Vagina (tissue), 2 donors: ENCODE measurements at regions not wholly inside any gene's neighbourhood (a gene's known extent, or its start where the extent isn't known, plus 50 kb on each side); places are given as distances from the start of the nearest gene placed in this dataset.

Source experiments
- POLR2A ChIP-seq, 2 donors: fragments of 450-650 bp; IDR thresholded peaks; one replicate each; pipeline ENCODE4 v1.6.1; 2017; ENCODE audit warnings: antibody characterized with exemption in 2 of 2, mild to moderate bottlenecking in 2 of 2, moderate library complexity in 2 of 2
- POLR2AphosphoS5 ChIP-seq, 2 donors: sonication (generic); formaldehyde crosslinking; IDR thresholded peaks; one replicate each; pipeline ENCODE4 v1.9.0; 2017; ENCODE audit warnings: antibody characterized with exemption in 2 of 2, mild to moderate bottlenecking in 2 of 2, low read depth in 1 of 2; ENCODE audit not compliant: insufficient read depth in 1 of 2
- TF ChIP-seq, protein P1 (sequence below), 3 experiments: fragments of 450-650 bp in 2 of 3; fragments of 200-600 bp in 1 of 3; sonication (generic) in 1 of 3; IDR thresholded peaks; one replicate each; pipeline ENCODE4 v1.5.1; 2017 to 2019; ENCODE audit warnings: antibody characterized with exemption in 3 of 3, mild to moderate bottlenecking in 2 of 3, moderate library complexity in 2 of 3

DNA sequence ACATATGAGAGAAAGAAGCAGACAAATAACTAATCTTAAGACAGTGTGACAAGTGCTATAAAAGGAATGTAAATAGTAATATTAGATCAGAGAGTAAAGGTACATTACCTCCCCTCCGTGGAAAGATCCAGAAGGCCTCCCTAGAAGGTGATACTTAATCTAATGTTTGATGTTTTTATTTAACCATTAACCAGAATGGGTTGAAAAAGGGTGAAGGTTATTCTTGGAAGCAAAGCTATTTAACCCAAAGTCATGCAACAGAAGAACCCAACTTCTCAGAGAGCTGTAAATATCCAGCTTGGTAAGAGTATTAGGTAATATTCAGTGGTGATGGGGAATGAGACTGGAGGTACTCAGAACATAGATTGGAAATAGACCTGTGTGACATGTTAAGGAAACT is 68.0 kb upstream of the HIVEP1 start:
- TF ChIP-seq, protein P1, sequence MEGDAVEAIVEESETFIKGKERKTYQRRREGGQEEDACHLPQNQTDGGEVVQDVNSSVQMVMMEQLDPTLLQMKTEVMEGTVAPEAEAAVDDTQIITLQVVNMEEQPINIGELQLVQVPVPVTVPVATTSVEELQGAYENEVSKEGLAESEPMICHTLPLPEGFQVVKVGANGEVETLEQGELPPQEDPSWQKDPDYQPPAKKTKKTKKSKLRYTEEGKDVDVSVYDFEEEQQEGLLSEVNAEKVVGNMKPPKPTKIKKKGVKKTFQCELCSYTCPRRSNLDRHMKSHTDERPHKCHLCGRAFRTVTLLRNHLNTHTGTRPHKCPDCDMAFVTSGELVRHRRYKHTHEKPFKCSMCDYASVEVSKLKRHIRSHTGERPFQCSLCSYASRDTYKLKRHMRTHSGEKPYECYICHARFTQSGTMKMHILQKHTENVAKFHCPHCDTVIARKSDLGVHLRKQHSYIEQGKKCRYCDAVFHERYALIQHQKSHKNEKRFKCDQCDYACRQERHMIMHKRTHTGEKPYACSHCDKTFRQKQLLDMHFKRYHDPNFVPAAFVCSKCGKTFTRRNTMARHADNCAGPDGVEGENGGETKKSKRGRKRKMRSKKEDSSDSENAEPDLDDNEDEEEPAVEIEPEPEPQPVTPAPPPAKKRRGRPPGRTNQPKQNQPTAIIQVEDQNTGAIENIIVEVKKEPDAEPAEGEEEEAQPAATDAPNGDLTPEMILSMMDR (IDR thresholded peaks at IDR 0.05), result no peak
- TF ChIP-seq POLR2A (IDR thresholded peaks at IDR 0.05), result no peak
- TF ChIP-seq POLR2AphosphoS5 (IDR thresholded peaks at IDR 0.05; ENCODE audit: insufficient read depth in 1 of 2, low read depth in 1 of 2), result no peak
